ENCODE measurements at regions not wholly inside any gene's neighbourhood (a gene's known extent, or its start where the extent isn't known, plus 50 kb on each side); places are given as distances from the start of the nearest gene placed in this dataset.
"Not testable (repeated sequence)": the region's sequence is repeated elsewhere in the genome, so short reads cannot be mapped to it uniquely, and the experiment has no call there.

- DNase-seq = no peak
Measured at GRCh38 chr11:11220786-11221185, 132.3 kb downstream of the CSNK2A3 start.

DNA sequence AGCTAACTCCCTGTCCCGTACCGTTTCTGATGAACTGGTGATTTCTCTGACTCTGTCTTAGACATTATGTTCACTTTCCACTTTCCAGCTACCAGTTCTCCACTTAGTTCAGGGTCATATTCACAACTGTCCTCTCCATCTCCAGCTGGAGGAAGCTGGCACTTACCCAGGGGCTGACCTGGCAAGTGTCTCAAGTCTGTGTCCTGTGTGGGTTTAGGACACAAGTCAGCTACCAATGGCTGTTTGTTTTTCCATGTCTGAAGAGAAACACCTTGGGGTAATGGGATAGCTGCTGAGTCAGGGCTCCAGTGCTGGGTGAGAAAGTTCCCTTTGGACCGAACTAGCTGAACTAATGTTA lies 134.4 kb downstream of the CSNK2A3 start:
- no peak for DNase-seq

- no peak for DNase-seq
Measured at GRCh38 chr11:11217929-11218628, 135.0 kb downstream of the CSNK2A3 start.

DNA sequence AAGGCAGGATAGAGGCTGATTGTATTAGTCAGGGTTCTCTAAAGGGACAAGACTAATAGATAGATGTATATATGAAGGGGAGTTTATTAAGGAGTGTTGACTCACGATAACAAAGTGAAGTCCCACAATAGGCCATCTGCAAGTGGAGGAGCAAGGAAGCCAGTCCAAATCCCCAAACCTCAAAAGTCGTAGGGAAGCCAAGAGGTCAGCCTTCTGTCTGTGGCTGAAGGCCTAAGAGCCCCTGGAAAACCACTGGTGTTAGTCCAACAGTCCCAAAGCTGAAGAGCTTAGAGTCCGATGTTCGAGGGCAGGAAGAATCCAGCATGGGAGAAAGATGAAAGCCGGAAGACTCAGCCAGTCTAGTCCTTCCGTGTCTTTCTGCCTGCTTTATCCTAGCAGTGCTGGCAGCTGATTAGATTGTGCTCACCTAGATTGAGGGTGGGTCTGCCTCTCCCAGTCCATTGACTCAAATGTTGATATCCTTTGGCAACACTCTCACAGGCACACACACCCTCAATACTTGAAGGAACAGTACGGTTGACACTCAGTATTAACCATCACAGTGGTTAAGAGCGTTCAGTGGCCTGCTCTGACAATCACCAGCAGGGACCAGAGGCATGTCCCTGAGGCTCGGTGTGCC lies 135.6 kb downstream of the CSNK2A3 start:
- DNase-seq = no peak

- DNase-seq = no peak
Measured at GRCh38 chr11:11215944-11216343, 137.1 kb downstream of the CSNK2A3 start.

- DNase-seq = no peak
Measured at GRCh38 chr11:11215058-11215815, 137.8 kb downstream of the CSNK2A3 start.

GRCh38 chr11:11213117-11213516 lies 139.9 kb downstream of the CSNK2A3 start:
- DNase-seq = no peak

- DNase-seq = no peak
Measured at GRCh38 chr11:11211888-11212287, 141.2 kb downstream of the CSNK2A3 start.

DNA sequence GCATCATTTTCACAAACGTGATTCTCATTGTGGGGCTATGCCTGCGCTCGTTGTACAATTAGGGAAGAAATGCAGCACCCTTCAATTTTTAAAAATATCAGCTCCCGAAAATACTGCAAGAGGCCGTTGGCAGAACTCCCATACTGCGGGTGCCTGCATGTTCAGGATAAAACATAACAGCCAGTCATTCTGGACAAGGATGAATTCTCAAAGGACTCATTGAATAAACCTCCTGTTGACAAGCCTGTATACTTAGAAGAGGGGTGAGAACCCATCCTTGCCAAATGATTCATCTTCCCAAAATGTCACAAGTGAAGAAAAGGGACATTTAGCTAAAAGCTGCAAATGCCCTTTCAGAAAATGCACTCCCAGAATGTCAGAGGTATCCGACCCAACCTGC lies 141.9 kb downstream of the CSNK2A3 start:
- no peak for DNase-seq

GRCh38 chr11:11210446-11210845 lies 142.6 kb downstream of the CSNK2A3 start:
- no peak for DNase-seq

DNA sequence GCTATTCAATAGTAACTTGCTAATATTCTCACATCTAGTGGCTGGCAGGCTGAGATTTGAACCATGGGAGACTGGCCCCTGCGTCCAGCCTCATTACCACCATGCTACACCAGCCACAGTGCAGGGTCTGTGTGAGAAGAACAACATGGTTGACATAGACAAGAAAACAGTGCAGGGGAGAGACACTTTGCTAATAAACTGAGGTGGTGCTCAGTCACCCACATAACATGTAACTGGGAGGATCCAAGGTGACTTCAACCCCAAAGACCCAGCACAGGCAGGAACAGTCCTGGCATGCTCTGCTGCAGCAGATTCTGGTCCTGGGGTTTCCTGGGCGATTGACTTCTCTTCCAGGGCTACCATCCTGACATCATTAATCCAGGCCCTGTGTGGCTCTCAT lies 143.1 kb downstream of the CSNK2A3 start:
- DNase-seq = no peak

DNA sequence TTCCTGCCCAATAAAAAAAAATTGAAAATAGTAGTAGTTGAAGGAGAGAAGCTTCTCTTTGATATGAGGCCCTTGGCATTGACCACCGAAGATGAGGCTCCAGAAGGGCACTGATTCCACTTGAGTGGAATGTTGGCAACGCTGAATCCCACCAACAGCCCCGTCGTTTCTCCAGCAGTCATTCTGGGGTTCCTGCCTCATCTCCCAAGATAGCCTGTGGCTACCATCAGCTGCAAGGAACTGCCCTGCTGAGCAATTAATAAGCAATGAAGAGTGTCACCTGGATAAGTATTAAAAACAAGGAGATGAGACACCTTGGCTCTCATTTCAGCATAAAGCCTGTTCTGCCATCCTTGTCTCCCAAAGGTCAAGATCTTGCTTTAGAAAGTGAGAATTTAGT lies 144.1 kb downstream of the CSNK2A3 start:
- DNase-seq = no peak

DNA sequence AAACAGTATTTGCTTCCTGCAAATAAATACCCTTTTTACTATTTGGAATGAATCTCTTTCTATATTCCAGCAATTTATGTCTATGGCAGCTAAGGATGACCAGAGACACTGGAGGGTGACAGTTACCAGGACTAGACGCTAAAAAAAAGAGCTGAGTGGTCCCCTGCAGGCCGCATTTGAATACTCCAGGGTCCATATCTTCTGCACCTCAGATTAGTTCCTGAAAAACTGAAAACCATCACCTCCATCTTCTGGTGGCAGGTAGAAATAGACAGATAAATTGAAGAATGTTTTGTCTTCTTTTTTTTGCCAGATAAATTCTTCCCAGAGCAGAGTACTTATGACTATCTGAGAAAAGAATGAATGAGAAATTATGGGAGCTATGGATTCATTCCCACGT lies 145.6 kb downstream of the CSNK2A3 start:
- no peak for DNase-seq

DNA sequence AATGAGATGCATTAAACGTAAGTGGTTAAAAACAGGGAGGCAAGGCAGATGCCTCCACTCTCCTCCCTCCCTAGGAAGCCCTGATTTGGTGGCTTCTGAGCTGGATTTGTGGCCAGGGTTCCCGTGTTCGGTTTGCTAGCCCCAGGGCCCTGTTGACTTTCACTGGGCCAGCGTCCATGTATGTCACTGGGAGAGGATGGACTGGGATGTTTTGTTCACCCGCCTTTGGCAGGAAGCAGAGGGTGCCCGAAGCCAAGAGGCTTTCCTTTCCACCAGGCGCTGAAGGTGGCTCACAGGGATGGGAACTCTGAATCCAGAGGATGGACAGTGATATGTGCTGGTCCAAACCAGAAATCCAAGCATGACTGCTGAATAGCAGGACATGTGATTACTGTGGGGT lies 146.6 kb downstream of the CSNK2A3 start:
- no peak for DNase-seq

GRCh38 chr11:11202885-11203284 lies 150.2 kb downstream of the CSNK2A3 start:
- no peak for DNase-seq

GRCh38 chr11:11201302-11201701 lies 151.7 kb downstream of the CSNK2A3 start:
- DNase-seq = not testable (repeated sequence)

DNA sequence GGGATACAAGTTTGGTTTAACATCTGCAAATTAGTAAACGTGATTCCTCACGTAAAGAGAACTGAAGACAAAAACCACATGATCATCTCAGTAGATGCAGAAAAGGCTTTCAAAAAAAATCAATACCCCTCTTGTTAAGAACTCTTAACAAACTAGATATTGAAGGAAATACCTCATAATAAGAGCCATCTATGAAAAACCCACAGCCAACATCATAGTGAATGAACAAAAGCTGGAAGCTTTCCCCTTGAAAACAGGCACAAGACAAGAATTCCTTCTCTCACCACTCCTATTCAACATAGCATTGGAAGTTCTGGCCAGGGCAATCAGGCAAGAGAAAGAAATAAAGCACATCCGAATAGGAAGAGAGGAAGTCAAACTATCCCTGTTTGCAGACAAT lies 160.5 kb downstream of the CSNK2A3 start:
- no peak for DNase-seq

DNA sequence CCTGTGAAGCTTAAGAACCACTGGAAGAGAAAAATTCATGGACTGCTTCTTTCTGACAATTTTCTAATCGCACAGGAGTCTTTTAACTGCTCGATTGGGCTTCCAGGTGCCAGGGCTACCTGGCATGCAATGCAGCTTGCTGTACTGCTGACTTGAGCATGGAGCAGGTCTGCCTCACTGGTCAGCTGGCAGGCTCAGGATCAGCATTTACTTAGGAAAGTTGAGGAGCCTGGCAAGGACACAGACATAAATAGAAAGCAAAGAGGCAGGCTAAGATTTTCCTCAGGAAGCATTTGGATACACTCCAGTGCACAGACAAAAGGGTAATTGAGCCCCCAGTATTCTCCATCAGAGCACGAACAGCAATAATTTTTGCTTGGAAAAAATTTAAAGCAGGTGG lies 163.5 kb downstream of the CSNK2A3 start:
- no peak for DNase-seq

GRCh38 chr11:11186249-11186648 lies 166.8 kb downstream of the CSNK2A3 start:
- DNase-seq = no peak

- no peak for DNase-seq
Measured at GRCh38 chr11:11182261-11182660, 170.8 kb downstream of the CSNK2A3 start.

DNA sequence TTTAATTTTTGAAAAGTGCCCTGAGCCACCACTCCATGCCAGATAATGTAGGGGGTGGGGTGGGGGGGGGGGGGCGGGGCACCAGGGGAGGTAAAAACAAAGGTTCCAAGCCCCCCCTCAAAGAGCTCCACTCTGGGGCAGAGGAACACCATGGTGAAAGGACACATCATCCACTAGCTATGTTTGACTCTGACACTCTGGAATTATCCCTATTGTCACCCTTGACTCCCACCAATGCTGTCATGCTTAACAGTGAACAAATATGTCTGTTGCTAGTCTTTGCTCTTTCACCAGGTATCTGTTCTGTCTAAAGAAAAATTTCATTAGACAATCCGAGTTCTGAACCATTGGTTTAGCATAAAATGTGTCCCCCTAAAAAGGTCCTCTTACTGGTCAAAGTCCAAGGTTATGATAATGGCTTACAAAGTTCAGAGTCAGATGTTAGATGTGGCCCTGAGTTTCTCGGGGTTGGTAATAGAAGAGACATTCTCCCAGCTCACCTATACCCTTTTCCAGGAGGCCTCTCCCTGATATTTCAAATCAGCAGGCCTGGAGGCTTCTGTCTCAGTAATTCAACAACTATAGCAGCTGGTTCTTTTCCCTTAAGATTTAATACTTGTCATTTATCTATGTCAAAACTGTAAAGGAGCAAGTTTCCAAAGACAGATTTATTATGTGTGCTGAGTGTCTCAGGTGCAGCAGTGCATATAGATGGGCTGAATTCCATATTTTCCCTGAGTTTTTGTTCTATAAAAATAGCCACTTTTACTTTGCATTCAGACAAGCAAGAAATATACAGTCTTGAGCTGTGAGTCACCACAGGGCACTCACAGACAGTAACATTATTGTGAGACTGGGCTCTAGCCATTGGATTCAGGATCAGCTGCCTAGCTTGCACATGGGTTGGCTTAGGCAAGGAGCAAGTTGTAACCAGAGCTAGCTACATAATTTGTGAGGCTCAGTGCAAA lies 174.1 kb downstream of the CSNK2A3 start:
- no peak for DNase-seq

DNA sequence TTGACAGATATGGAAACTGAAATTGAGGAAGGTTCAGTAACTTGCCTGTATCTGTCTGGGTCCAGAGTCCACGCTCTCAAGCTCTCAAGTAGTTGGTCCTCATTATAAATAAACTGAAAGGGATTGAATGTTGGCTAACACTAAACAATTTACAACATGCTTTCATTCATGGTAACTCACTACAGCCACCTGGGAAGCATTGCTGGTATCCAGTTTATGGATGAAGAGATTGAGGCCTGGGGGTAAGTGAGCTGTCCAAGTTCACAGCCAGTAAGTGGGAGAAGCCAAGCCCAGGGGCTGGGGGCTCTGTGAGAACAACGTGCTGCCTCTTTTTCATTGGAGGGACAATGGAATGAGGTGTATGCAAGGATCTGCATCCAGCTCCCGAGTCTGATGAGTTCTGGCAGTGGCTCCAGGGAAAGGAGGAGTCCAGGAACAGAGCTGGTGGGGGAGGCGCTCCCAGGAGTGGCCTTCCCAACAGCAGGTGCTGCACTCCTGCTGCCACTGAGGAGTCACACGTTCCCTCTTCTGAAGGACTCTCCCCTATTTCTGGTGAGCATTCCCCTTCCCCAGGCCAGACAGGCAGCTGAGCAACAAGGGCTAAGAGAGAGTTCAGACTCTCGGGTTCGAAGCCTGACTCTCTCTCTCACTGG lies 175.8 kb downstream of the CSNK2A3 start:
- no peak for DNase-seq
